ENCODE measurements at regions not wholly inside any gene's neighbourhood (a gene's known extent, or its start where the extent isn't known, plus 50 kb on each side); places are given as distances from the start of the nearest gene placed in this dataset.
"Not testable (repeated sequence)": the region's sequence is repeated elsewhere in the genome, so short reads cannot be mapped to it uniquely, and the experiment has no call there.

- DNase-seq = peak; percentile 3
Observed at GRCh38 chr14:35932659-35933159, 106.6 kb downstream of the BRMS1L start.

GRCh38 chr14:35932136-35932535 is 106.0 kb downstream of the BRMS1L start:
- no peak for DNase-seq

GRCh38 chr14:35931346-35931745 is 105.2 kb downstream of the BRMS1L start:
- no peak for DNase-seq

GRCh38 chr14:35929186-35929585 is 103.0 kb downstream of the BRMS1L start:
- DNase-seq = no peak

- DNase-seq = no peak
Observed at GRCh38 chr14:35927727-35928126, 101.6 kb downstream of the BRMS1L start.

GRCh38 chr14:35925319-35925718 is 99.2 kb downstream of the BRMS1L start:
- no peak for DNase-seq

- not testable (repeated sequence) for DNase-seq
Observed at GRCh38 chr14:35922590-35922989, 96.5 kb downstream of the BRMS1L start.

- DNase-seq = no peak
Observed at GRCh38 chr14:35921745-35922144, 95.6 kb downstream of the BRMS1L start.

Data from NCI-H1436 (cell line).